HEK293T (cell line): ENCODE measurements at regions not wholly inside any gene's neighbourhood (a gene's known extent, or its start where the extent isn't known, plus 50 kb on each side); places are given as distances from the start of the nearest gene placed in this dataset.

Experiments
- BHLHE40 ChIP-seq: fragments of 450-650 bp; IDR thresholded peaks from 2 replicates; pipeline ENCODE4 v1.6.1; 2016; ENCODE audit warnings: mild to moderate bottlenecking, moderate library complexity, borderline replicate concordance
- CTBP1 ChIP-seq: fragments of 450-650 bp; IDR thresholded peaks from 2 replicates; pipeline ENCODE4 v1.6.1; 2016; ENCODE audit warnings: borderline replicate concordance
- FOXK2 ChIP-seq: fragments of 450-650 bp; IDR thresholded peaks from 2 replicates; pipeline ENCODE4 v1.6.1; 2016; ENCODE audit warnings: mild to moderate bottlenecking
- FOXM1 ChIP-seq: fragments of 450-650 bp; IDR thresholded peaks from 2 replicates; pipeline ENCODE4 v1.6.1; 2017; ENCODE audit warnings: mild to moderate bottlenecking, borderline replicate concordance
- HDGF ChIP-seq: fragments of 450-650 bp; IDR thresholded peaks from 2 replicates; pipeline ENCODE4 v1.6.1; 2017; ENCODE audit warnings: antibody characterized with exemption, borderline replicate concordance
- L3MBTL2 ChIP-seq: fragments of 450-650 bp; conservative IDR thresholded peaks from 2 replicates; pipeline ENCODE4 v1.6.1; 2016; ENCODE audit warnings: mild to moderate bottlenecking
- PKNOX1 ChIP-seq: fragments of 450-650 bp; IDR thresholded peaks from 2 replicates; pipeline ENCODE4 v1.6.1; 2016
- SP1 ChIP-seq: fragments of 450-650 bp; IDR thresholded peaks from 2 replicates; pipeline ENCODE4 v1.6.1; 2017
- SUZ12 ChIP-seq: fragments of 450-650 bp; IDR thresholded peaks from 2 replicates; pipeline ENCODE4 v1.6.1; 2016; ENCODE audit warnings: mild to moderate bottlenecking
- TARDBP ChIP-seq: fragments of 450-650 bp; IDR thresholded peaks from 2 replicates; pipeline ENCODE4 v1.6.1; 2016

- TF ChIP-seq BHLHE40 (no peak), CTBP1 (no peak), SP1 (no peak), FOXM1 (no peak), PKNOX1 (no peak), FOXK2 (no peak), TARDBP (no peak), SUZ12 (no peak), L3MBTL2 (no peak), HDGF (no peak)
These were observed 552.0 kb downstream of the RFC3 start for GRCh38 chr13:34369931-34370330.
